Ascending aorta (tissue), 2 donors: ENCODE measurements at regions not wholly inside any gene's neighbourhood (a gene's known extent, or its start where the extent isn't known, plus 50 kb on each side); places are given as distances from the start of the nearest gene placed in this dataset.
"Not testable (repeated sequence)": the region's sequence is repeated elsewhere in the genome, so short reads cannot be mapped to it uniquely, and the experiment has no call there.

Experiments used
- DNase-seq, 2 donors: peaks; one replicate each; pipeline ENCODE4 v3.0.0-alpha.2; 2019; ENCODE audit warnings: low spot score in 2 of 2
- H3K27ac ChIP-seq, 2 donors: fragments of 200-600 bp; sonication (generic); one replicate each; pipeline ENCODE4 v1.5.1; 2016 to 2017; ENCODE audit warnings: mild to moderate bottlenecking in 1 of 2
- H3K27me3 ChIP-seq: fragments of 200-600 bp; sonication (generic); one replicate; pipeline ENCODE4 v1.5.1; 2017
- H3K36me3 ChIP-seq, 2 donors: fragments of 200-600 bp; sonication (generic); one replicate each; pipeline ENCODE4 v1.5.1; 2016
- H3K4me1 ChIP-seq, 2 donors: fragments of 200-600 bp; sonication (generic); one replicate each; pipeline ENCODE4 v1.5.1; 2016 to 2017; ENCODE audit warnings: mild to moderate bottlenecking in 1 of 2
- H3K4me3 ChIP-seq, 2 donors: fragments of 200-600 bp; sonication (generic); one replicate each; pipeline ENCODE4 v1.5.1; 2016 to 2017; ENCODE audit warnings: mild to moderate bottlenecking in 1 of 2
- H3K9me3 ChIP-seq, 2 donors: fragments of 200-600 bp; sonication (generic); one replicate each; pipeline ENCODE4 v1.5.1; 2016
- CTCF ChIP-seq, 3 experiments: fragments of 200-600 bp in 2 of 3; fragments of 450-650 bp in 1 of 3; sonication (generic) in 2 of 3; IDR thresholded peaks; one replicate each; pipeline ENCODE4 v1.5.1; 2016 to 2019; ENCODE audit warnings: antibody characterized with exemption in 3 of 3, mild to moderate bottlenecking in 1 of 3, moderate library complexity in 1 of 3
- intact Hi-C: fragments of 100-400 bp; cut with DNase I; formaldehyde crosslinking; loops from one replicate; pipeline ENCODE4 v1.15.1; 2023

- intact Hi-C loops = no loop called here
- H3K36me3 ChIP-seq = no peaks in the 10 kb centered on the region
- no peak for DNase-seq
- H3K4me3 ChIP-seq = no peak overlapping the region
- H3K27me3 ChIP-seq = peaks cover 4% of the 10 kb centered on the region
- no peaks in the 10 kb centered on the region for H3K9me3 ChIP-seq
- no peaks in the 10 kb centered on the region for H3K4me1 ChIP-seq
- H3K27ac ChIP-seq = no peak overlapping the region
- no peak for TF ChIP-seq CTCF (IDR thresholded peaks at IDR 0.05)
Observed at GRCh38 chr22:49674479-49675050, 153.1 kb downstream of the BRD1 start.

GRCh38 chr22:49673048-49673447, 154.6 kb downstream of the BRD1 start:
- no peak for TF ChIP-seq CTCF (IDR thresholded peaks at IDR 0.05)
- Histone ChIP-seq H3K4me1 (no peaks in the 10 kb centered on the region), H3K4me3 (no peak overlapping the region), H3K9me3 (no peaks in the 10 kb centered on the region), H3K36me3 (no peaks in the 10 kb centered on the region), H3K27ac (no peak overlapping the region), H3K27me3 (peaks cover 4% of the 10 kb centered on the region)
- DNase-seq = no peak
- intact Hi-C loops = no loop called here

- intact Hi-C loops = no loop called here
- H3K4me3 ChIP-seq = no peak overlapping the region
- H3K36me3 ChIP-seq = no peaks in the 10 kb centered on the region
- DNase-seq = no peak
- H3K27me3 ChIP-seq = peaks cover 4% of the 10 kb centered on the region
- no peak for TF ChIP-seq CTCF (IDR thresholded peaks at IDR 0.05)
- H3K27ac ChIP-seq = no peak overlapping the region
- no peaks in the 10 kb centered on the region for H3K4me1 ChIP-seq
- H3K9me3 ChIP-seq = no peaks in the 10 kb centered on the region
Observed at GRCh38 chr22:49672014-49672516, 155.6 kb downstream of the BRD1 start.

GRCh38 chr22:49671331-49672013, 156.2 kb downstream of the BRD1 start:
- H3K4me1 ChIP-seq = no peaks in the 10 kb centered on the region
- peak overlapping the region in 1 of 2 donors; percentile 52 for H3K4me3 ChIP-seq
- no peaks in the 10 kb centered on the region for H3K9me3 ChIP-seq
- H3K27ac ChIP-seq = no peak overlapping the region
- TF ChIP-seq CTCF (IDR thresholded peaks at IDR 0.05) = no peak
- no peaks in the 10 kb centered on the region for H3K36me3 ChIP-seq
- no peak for DNase-seq
- peaks cover 4% of the 10 kb centered on the region for H3K27me3 ChIP-seq
- intact Hi-C loops = no loop called here

GRCh38 chr22:49670456-49671330, 157.0 kb downstream of the BRD1 start:
- H3K9me3 ChIP-seq = no peaks in the 10 kb centered on the region
- no peaks in the 10 kb centered on the region for H3K36me3 ChIP-seq
- H3K4me3 ChIP-seq = peak overlapping the region; percentile 40 to 52
- no peaks in the 10 kb centered on the region for H3K4me1 ChIP-seq
- no peak overlapping the region for H3K27ac ChIP-seq
- intact Hi-C loops = no loop called here
- no peak for TF ChIP-seq CTCF (IDR thresholded peaks at IDR 0.05)
- peaks cover 4% of the 10 kb centered on the region for H3K27me3 ChIP-seq
- no peak for DNase-seq

- H3K9me3 ChIP-seq, H3K36me3 ChIP-seq, intact Hi-C loops, H3K4me1 ChIP-seq, DNase-seq, H3K27me3 ChIP-seq, H3K27ac ChIP-seq: not testable (repeated sequence)
- H3K4me3 ChIP-seq = peak overlapping the region; percentile 40 to 52
Observed at GRCh38 chr22:49669969-49670455, 157.7 kb downstream of the BRD1 start.

GRCh38 chr22:49669427-49669968, 158.2 kb downstream of the BRD1 start:
- DNase-seq, H3K27me3 ChIP-seq, H3K4me1 ChIP-seq, H3K4me3 ChIP-seq, H3K9me3 ChIP-seq, H3K36me3 ChIP-seq, H3K27ac ChIP-seq, intact Hi-C loops: not testable (repeated sequence)
